ENCODE measurements at regions not wholly inside any gene's neighbourhood (a gene's known extent, or its start where the extent isn't known, plus 50 kb on each side); places are given as distances from the start of the nearest gene placed in this dataset.

DNA sequence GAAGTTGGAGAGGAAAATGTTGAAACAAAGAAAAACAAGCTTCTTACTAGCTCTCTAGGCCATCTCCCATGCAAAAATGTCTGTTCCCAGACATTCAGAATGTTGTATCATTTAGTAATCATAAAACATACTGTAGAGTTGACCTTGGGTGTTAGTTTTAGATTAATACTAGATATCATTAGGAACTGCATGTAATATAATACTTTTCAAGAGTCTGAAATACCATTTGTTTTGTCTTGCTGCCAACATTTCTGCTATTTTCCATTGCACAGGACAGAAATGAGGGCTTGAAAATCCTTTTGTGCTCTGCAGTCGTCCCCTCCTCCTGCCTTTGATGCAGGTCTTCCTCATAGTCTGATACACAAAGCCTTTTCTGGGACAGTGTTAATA, 89.5 kb upstream of the RBMS1 start:
- TF ChIP-seq, protein P1, sequence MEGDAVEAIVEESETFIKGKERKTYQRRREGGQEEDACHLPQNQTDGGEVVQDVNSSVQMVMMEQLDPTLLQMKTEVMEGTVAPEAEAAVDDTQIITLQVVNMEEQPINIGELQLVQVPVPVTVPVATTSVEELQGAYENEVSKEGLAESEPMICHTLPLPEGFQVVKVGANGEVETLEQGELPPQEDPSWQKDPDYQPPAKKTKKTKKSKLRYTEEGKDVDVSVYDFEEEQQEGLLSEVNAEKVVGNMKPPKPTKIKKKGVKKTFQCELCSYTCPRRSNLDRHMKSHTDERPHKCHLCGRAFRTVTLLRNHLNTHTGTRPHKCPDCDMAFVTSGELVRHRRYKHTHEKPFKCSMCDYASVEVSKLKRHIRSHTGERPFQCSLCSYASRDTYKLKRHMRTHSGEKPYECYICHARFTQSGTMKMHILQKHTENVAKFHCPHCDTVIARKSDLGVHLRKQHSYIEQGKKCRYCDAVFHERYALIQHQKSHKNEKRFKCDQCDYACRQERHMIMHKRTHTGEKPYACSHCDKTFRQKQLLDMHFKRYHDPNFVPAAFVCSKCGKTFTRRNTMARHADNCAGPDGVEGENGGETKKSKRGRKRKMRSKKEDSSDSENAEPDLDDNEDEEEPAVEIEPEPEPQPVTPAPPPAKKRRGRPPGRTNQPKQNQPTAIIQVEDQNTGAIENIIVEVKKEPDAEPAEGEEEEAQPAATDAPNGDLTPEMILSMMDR (IDR thresholded peaks at IDR 0.05; ENCODE audit: insufficient read depth, low read length), result no peak
- TF ChIP-seq REST (IDR thresholded peaks at IDR 0.05; ENCODE audit: insufficient replicate concordance, low read depth) (no peak), POLR2AphosphoS5 (IDR thresholded peaks at IDR 0.05; ENCODE audit: low read depth) (no peak)
